ENCODE measurements at regions not wholly inside any gene's neighbourhood (a gene's known extent, or its start where the extent isn't known, plus 50 kb on each side); places are given as distances from the start of the nearest gene placed in this dataset.

- DNase-seq (ENCODE audit: insufficient read length, low spot score) (no peak), FAIRE-seq (no peak)
- no peak for TF ChIP-seq CTCF (IDR thresholded peaks at IDR 0.05; ENCODE audit: insufficient read depth, missing control alignments)
Measured at GRCh38 chr5:84597904-84598303, 213.2 kb upstream of the EDIL3 start.

GRCh38 chr5:84590629-84591028 is 205.9 kb upstream of the EDIL3 start:
- no peak for FAIRE-seq
- no peak for DNase-seq (ENCODE audit: insufficient read length, low spot score)
- TF ChIP-seq CTCF (IDR thresholded peaks at IDR 0.05; ENCODE audit: insufficient read depth, missing control alignments) = no peak

- TF ChIP-seq CTCF (IDR thresholded peaks at IDR 0.05; ENCODE audit: insufficient read depth, missing control alignments) = no peak
- no peak for FAIRE-seq
- no peak for DNase-seq (ENCODE audit: insufficient read length, low spot score)
Measured at GRCh38 chr5:84589926-84590325, 205.2 kb upstream of the EDIL3 start.

- FAIRE-seq (no peak), DNase-seq (ENCODE audit: insufficient read length, low spot score) (no peak)
- TF ChIP-seq CTCF (IDR thresholded peaks at IDR 0.05; ENCODE audit: insufficient read depth, missing control alignments) = no peak
Measured at GRCh38 chr5:84585218-84585617, 200.5 kb upstream of the EDIL3 start.

GRCh38 chr5:84578226-84578625 is 193.5 kb upstream of the EDIL3 start:
- DNase-seq (ENCODE audit: insufficient read length, low spot score) = no peak
- FAIRE-seq = no peak
- no peak for TF ChIP-seq CTCF (IDR thresholded peaks at IDR 0.05; ENCODE audit: insufficient read depth, missing control alignments)

GRCh38 chr5:84573017-84573712 is 188.5 kb upstream of the EDIL3 start:
- FAIRE-seq (no peak), DNase-seq (ENCODE audit: insufficient read length, low spot score) (no peak)
- no peak for TF ChIP-seq CTCF (IDR thresholded peaks at IDR 0.05; ENCODE audit: insufficient read depth, missing control alignments)

- FAIRE-seq = no peak
- no peak for TF ChIP-seq CTCF (IDR thresholded peaks at IDR 0.05; ENCODE audit: insufficient read depth, missing control alignments)
- DNase-seq (ENCODE audit: insufficient read length, low spot score) = no peak
Measured at GRCh38 chr5:84569307-84569706, 184.6 kb upstream of the EDIL3 start.
